ENCODE measurements at regions not wholly inside any gene's neighbourhood (a gene's known extent, or its start where the extent isn't known, plus 50 kb on each side); places are given as distances from the start of the nearest gene placed in this dataset.

GRCh38 chr4:23327120-23327519 lies 562.7 kb downstream of the PPARGC1A start:
- DNase-seq (ENCODE audit: low read depth), result no peak
- no peak for TF ChIP-seq CTCF (IDR thresholded peaks at IDR 0.05; ENCODE audit: insufficient read depth, low read depth, low read length, missing control alignments)
- no peak overlapping the region for H3K4me3 ChIP-seq (ENCODE audit: low read depth, low read length)

DNA sequence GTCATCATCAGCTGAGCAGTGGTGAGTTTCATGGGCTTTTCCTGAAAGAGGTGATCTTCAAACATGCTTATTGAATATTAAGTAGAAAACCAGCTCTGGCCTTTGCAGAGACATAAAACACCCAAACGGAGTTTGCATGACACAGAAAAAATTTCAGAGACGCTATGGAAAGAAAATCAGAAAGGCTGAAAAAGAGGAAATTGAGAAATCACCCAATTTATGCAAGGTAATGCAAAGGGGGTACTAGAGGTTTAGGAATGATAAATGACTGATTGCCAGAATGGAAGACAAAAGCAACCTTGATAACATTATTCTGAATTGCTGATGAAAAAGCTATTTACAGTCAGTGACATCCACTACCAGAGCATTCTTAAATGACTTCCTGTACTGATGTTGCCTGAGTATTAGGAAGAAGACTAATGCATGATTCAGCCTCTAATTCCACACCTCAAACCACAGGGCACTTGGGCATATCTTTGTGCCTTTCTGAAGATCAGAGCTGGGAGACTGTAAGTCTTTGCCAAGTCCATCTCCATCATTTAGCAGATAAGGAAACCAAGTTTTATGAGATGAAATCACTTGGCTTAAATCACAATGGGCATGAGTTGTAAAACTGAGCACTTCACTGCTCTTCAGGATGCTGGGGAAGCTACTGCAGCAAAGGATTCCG lies 565.7 kb downstream of the PPARGC1A start:
- no peak overlapping the region for H3K4me3 ChIP-seq (ENCODE audit: low read depth, low read length)
- TF ChIP-seq CTCF (IDR thresholded peaks at IDR 0.05; ENCODE audit: insufficient read depth, low read depth, low read length, missing control alignments), result no peak
- no peak for DNase-seq (ENCODE audit: low read depth)

DNA sequence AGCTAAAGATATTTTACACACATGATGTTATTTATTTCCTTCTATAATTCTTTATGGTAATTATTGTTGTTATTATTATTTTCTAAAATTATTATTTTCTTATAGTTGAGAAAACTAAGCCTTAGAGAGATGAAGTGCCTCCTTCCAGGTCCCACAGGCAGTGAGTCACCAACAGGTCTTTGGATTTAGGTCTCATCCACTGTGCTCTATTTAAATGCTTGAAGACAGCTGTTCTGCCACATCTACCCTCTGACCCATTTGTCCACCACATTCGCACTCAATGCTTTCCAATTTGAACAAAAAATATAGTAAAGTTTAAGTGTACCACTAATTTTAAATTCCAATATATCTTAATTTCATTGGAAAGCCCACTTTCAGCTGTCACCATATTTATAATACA lies 566.4 kb downstream of the PPARGC1A start:
- no peak for TF ChIP-seq CTCF (IDR thresholded peaks at IDR 0.05; ENCODE audit: insufficient read depth, low read depth, low read length, missing control alignments)
- DNase-seq (ENCODE audit: low read depth), result no peak
- H3K4me3 ChIP-seq (ENCODE audit: low read depth, low read length), result no peak overlapping the region

DNA sequence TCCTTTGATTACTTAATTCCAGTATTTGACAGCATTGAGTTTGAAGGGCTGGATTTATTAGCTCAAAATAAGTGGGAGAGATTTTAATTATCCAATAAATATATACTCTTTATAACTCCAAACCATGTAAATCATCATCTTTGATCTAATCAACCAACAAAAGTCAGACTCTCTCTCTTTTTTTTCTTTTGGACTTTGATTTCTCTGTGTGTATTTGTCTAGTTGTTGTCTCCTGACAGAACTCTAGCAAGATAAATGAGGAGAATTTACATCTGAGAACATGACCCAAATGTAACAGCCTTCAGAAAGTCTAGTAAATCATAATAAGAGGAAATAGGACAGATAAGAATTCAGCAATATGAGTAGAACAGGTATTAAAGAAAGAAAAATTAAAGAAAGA lies 567.1 kb downstream of the PPARGC1A start:
- no peak for TF ChIP-seq CTCF (IDR thresholded peaks at IDR 0.05; ENCODE audit: insufficient read depth, low read depth, low read length, missing control alignments)
- H3K4me3 ChIP-seq (ENCODE audit: low read depth, low read length), result no peak overlapping the region
- no peak for DNase-seq (ENCODE audit: low read depth)

- DNase-seq (ENCODE audit: low read depth), result no peak
- TF ChIP-seq CTCF (IDR thresholded peaks at IDR 0.05; ENCODE audit: insufficient read depth, low read depth, low read length, missing control alignments), result no peak
- no peak overlapping the region for H3K4me3 ChIP-seq (ENCODE audit: low read depth, low read length)
Measured at GRCh38 chr4:23320931-23321587, 568.8 kb downstream of the PPARGC1A start.

DNA sequence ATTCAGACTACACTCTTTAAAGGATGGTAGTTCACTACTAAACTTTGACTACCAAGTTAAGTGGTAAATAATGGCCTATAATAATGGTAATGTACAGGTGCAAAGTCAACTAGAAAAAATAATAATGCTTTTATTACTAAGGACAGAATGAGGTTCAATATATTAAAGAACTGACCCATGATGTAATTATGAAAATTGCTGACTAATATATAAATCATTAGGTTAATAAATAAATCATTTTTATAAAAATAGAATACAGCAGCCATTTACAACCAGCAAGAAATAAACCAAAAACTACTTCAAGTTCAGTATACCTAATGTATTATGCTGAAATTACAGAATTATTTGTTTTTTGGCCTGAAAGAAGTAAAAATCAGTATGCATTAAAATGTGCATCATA lies 577.2 kb downstream of the PPARGC1A start:
- DNase-seq (ENCODE audit: low read depth), result no peak

More for the DNA sequence above, 577.2 kb downstream of the PPARGC1A start:
- TF ChIP-seq CTCF (IDR thresholded peaks at IDR 0.05; ENCODE audit: insufficient read depth, low read depth, low read length, missing control alignments), result no peak
- H3K4me3 ChIP-seq (ENCODE audit: low read depth, low read length), result no peak overlapping the region

Data from GM12865 (cell line).